ENCODE measurements at regions not wholly inside any gene's neighbourhood (a gene's known extent, or its start where the extent isn't known, plus 50 kb on each side); places are given as distances from the start of the nearest gene placed in this dataset.

DNA sequence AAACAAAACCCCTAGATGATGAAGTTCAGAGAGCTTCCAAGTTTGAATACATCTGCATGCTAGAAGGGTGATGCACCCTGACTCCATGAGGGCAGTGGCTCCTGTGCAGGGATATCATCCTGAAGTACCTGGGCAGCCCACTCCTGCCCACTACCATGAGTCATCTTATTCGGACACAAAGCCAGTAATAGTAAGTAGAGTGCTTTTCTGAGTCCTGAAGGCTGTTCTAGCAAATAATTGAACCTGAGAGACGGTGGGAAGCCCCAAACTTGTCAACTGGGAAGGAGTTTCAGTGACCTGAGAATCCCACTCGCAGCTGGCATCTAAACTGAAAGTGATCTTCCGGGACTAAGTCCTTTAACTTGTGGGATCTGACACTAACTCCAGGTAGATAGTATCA lies 152.9 kb upstream of the COL21A1 start:
- Mint-ChIP-seq H3K36me3 (ENCODE audit: low read depth) (no peaks in the 10 kb centered on the region), H3K4me1 (peaks cover 19% of the 10 kb centered on the region), H3K9me3 (peaks cover 24% of the 10 kb centered on the region), H3K4me3 (no peak overlapping the region), H3K27ac (no peak overlapping the region), H3K27me3 (ENCODE audit: low read depth, poor library complexity) (no peaks in the 10 kb centered on the region)
- TF ChIP-seq, protein P1, sequence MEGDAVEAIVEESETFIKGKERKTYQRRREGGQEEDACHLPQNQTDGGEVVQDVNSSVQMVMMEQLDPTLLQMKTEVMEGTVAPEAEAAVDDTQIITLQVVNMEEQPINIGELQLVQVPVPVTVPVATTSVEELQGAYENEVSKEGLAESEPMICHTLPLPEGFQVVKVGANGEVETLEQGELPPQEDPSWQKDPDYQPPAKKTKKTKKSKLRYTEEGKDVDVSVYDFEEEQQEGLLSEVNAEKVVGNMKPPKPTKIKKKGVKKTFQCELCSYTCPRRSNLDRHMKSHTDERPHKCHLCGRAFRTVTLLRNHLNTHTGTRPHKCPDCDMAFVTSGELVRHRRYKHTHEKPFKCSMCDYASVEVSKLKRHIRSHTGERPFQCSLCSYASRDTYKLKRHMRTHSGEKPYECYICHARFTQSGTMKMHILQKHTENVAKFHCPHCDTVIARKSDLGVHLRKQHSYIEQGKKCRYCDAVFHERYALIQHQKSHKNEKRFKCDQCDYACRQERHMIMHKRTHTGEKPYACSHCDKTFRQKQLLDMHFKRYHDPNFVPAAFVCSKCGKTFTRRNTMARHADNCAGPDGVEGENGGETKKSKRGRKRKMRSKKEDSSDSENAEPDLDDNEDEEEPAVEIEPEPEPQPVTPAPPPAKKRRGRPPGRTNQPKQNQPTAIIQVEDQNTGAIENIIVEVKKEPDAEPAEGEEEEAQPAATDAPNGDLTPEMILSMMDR (IDR thresholded peaks at IDR 0.05), result no peak
- DNase-seq, result no peak

DNA sequence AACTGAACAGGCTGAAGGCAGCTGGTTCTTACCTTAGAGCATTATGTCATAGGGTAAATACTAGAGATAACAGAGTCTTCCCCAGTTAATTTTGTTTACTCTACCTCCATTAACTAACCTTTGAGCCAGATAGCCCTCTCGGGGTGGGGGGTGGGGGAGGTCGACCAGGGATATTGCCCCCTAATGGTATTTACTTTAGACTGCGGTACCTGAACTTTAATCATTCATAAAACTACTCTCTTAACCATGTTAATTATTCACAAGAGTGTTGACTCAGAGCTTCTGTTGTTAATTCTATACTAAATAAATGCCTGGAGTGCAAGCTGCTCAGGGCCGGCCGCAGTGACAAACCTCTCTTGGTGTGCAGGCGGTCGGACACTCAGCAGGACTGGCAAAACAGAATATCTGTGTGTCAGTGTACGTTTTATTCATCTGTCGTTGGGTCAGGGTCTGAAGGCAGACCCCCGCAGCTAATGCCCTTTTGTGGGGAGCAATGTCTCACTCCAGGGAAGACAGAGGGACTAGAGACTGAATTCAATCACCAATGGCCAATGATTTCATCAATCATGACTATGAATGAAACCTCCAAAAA lies 152.4 kb upstream of the COL21A1 start:
- H3K36me3 Mint-ChIP-seq (ENCODE audit: low read depth), result no peaks in the 10 kb centered on the region
- TF ChIP-seq, protein P1 (IDR thresholded peaks at IDR 0.05), result no peak
- no peak overlapping the region for H3K4me3 Mint-ChIP-seq
- peaks cover 24% of the 10 kb centered on the region for H3K9me3 Mint-ChIP-seq
- H3K27ac Mint-ChIP-seq, result no peak overlapping the region
- peaks cover 14% of the 10 kb centered on the region for H3K4me1 Mint-ChIP-seq
- H3K27me3 Mint-ChIP-seq (ENCODE audit: low read depth, poor library complexity), result no peaks in the 10 kb centered on the region
- DNase-seq, result no peak

DNA sequence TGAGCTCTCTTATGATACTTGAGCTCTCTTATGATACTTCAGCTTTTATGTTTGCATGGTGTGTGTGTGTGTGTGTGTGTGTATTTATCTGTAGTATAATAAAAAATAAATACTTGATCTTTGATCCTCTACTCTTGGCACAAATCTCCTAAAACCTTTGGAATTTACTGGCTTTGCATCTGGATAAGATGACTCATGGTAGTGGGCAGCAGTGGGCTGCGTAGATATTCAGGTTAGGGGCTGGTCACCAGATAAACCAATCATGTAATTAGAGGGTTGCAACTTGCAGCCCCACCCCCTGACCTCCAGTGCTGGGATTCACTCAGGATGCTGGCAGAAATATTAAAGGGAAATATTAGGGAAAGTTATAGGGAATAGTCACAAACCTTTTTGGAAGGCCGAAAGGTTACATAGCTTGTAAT lies 151.9 kb upstream of the COL21A1 start:
- H3K27me3 Mint-ChIP-seq (ENCODE audit: low read depth, poor library complexity), result no peaks in the 10 kb centered on the region
- no peak for DNase-seq
- H3K9me3 Mint-ChIP-seq, result peaks cover 24% of the 10 kb centered on the region
- H3K4me1 Mint-ChIP-seq, result peaks cover 12% of the 10 kb centered on the region
- no peaks in the 10 kb centered on the region for H3K36me3 Mint-ChIP-seq (ENCODE audit: low read depth)
- TF ChIP-seq, protein P1 (IDR thresholded peaks at IDR 0.05), result no peak
- H3K4me3 Mint-ChIP-seq, result no peak overlapping the region
- no peak overlapping the region for H3K27ac Mint-ChIP-seq

DNA sequence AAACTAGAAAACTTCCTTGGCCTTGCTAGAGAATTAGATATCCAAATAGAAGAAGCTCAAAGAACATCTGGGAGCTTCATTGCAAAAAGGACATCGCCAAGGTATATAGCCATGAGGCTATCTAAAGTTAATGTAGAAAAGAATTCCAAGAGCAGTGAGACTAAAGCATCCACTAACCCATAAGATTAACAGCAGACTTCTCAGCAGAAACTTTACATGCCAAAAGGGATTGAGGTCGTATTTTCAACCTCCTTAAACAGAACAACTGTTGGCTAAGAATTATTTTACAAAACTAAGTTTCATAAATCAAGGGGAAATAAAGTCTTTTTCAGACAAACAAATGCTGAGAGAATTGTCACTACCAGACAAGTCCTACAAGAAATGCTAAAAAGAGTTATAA lies 149.1 kb upstream of the COL21A1 start:
- Mint-ChIP-seq H3K36me3 (ENCODE audit: low read depth) (no peaks in the 10 kb centered on the region), H3K4me3 (no peak overlapping the region), H3K27me3 (ENCODE audit: low read depth, poor library complexity) (no peaks in the 10 kb centered on the region), H3K27ac (no peak overlapping the region), H3K4me1 (peaks cover 12% of the 10 kb centered on the region), H3K9me3 (peaks cover 15% of the 10 kb centered on the region)
- DNase-seq, result no peak
- TF ChIP-seq, protein P1 (IDR thresholded peaks at IDR 0.05), result no peak

DNA sequence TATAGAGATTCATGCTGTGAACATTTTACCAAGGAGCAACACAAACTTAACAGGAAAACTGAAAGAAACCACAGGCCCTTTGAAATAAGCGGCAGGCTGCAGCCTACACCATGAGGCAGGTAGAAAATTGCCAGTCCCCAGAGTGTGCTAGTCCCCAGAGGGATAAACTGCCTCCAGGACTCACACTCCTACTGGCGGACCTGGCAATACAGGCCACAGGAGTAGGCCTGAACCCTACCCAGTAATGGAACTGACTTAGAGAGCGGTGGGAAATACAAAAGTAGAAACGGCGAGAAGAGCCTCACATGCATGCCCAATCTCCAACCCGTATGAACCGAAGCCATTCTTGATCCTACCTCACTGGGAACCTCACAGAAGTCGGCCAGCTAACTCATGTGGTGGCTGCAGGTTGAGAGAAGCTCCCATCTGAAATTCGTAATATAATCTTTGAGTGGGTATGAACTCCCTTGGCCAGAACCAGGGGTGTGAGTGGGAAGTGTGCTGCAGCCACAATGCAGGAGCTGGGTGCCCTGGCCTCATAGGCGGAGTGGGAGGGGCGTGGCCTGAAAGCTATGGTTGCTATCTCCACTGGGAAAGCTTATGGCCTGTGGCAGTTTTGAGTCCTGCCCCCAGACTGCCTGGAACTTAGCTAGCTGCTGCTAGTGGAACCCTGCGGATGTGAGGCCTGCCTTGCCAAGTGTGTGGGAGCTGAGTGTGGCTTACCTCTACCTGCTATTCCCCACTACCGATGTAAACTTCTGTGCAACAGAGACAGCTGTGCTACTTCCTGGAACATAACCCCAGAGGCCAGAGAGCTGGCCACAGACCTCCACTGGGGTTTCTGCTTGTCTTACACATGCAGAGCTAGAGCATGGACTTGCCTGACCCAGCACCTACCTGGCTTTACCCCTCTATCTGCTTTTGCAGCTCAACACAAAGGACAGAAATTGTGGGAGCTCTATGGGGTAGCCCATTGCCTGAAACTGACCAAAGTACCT lies 146.5 kb upstream of the COL21A1 start:
- TF ChIP-seq, protein P1 (IDR thresholded peaks at IDR 0.05), result no peak
- H3K27ac Mint-ChIP-seq, result peak overlapping the region; percentile 87

More for the DNA sequence above, 146.5 kb upstream of the COL21A1 start:
- no peak for DNase-seq
- Mint-ChIP-seq H3K27me3 (ENCODE audit: low read depth, poor library complexity) (no peaks in the 10 kb centered on the region), H3K4me1 (peaks cover 2% of the 10 kb centered on the region), H3K4me3 (no peak overlapping the region), H3K36me3 (ENCODE audit: low read depth) (no peaks in the 10 kb centered on the region), H3K9me3 (peaks cover 24% of the 10 kb centered on the region)

Measured in nephron progenitor cell (in vitro differentiated cells).